Endothelial cell of hepatic sinusoid (primary cell): ENCODE measurements at regions not wholly inside any gene's neighbourhood (a gene's known extent, or its start where the extent isn't known, plus 50 kb on each side); places are given as distances from the start of the nearest gene placed in this dataset.

Experiments
- in situ Hi-C: cut with HindIII; loops from 2 replicates; pipeline ENCODE4 v1.10.0; 2017; ENCODE audit warnings: low sequenced_read_pairs

- in situ Hi-C loops: loop anchor here (5.0 to 25.0 kb wide), 2 partner anchors 54 to 1409 kb away; partner anchors contain the start of gene MEIS1
Observed at GRCh38 chr2:67846370-67847070, 216.3 kb downstream of the C1D start.

GRCh38 chr2:67848551-67849285 lies 214.1 kb downstream of the C1D start:
- in situ Hi-C loops: loop anchor here (5.0 to 25.0 kb wide), 2 partner anchors 56 to 1411 kb away; partner anchors contain the start of gene MEIS1

GRCh38 chr2:67851016-67851415 lies 211.8 kb downstream of the C1D start:
- in situ Hi-C loops: loop anchor here (5.0 kb wide), 1 partner anchor 364 kb away; no protein-coding TSS in a partner anchor

GRCh38 chr2:67851956-67852824 lies 210.6 kb downstream of the C1D start:
- in situ Hi-C loops: loop anchor here (5.0 kb wide), 1 partner anchor 365 kb away; no protein-coding TSS in a partner anchor

GRCh38 chr2:67854103-67854743 lies 208.6 kb downstream of the C1D start:
- in situ Hi-C loops: loop anchor here (5.0 kb wide), 1 partner anchor 367 kb away; no protein-coding TSS in a partner anchor

GRCh38 chr2:67854798-67855197 lies 208.0 kb downstream of the C1D start:
- in situ Hi-C loops: loop anchor here (5.0 kb wide), 1 partner anchor 367 kb away; no protein-coding TSS in a partner anchor

- in situ Hi-C loops: no loop called here
Observed at GRCh38 chr2:67856866-67857265, 205.9 kb downstream of the C1D start.

GRCh38 chr2:67857836-67858235 lies 205.0 kb downstream of the C1D start:
- in situ Hi-C loops: no loop called here

GRCh38 chr2:67858886-67859285 lies 203.9 kb downstream of the C1D start:
- in situ Hi-C loops: no loop called here

- in situ Hi-C loops: no loop called here
Observed at GRCh38 chr2:67865917-67866316, 196.9 kb downstream of the C1D start.

- in situ Hi-C loops: no loop called here
Observed at GRCh38 chr2:67867735-67868134, 195.1 kb downstream of the C1D start.

- in situ Hi-C loops: no loop called here
Observed at GRCh38 chr2:67871686-67872412, 191.0 kb downstream of the C1D start.

GRCh38 chr2:67872481-67872880 lies 190.3 kb downstream of the C1D start:
- in situ Hi-C loops: no loop called here

GRCh38 chr2:67873916-67874315 lies 188.9 kb downstream of the C1D start:
- in situ Hi-C loops: no loop called here

GRCh38 chr2:67876176-67876575 lies 186.6 kb downstream of the C1D start:
- in situ Hi-C loops: no loop called here

- in situ Hi-C loops: no loop called here
Observed at GRCh38 chr2:67877301-67877700, 185.5 kb downstream of the C1D start.

- in situ Hi-C loops: no loop called here
Observed at GRCh38 chr2:67878743-67879142, 184.1 kb downstream of the C1D start.

- in situ Hi-C loops: no loop called here
Observed at GRCh38 chr2:67879586-67880290, 183.1 kb downstream of the C1D start.

GRCh38 chr2:67880291-67880761 lies 182.5 kb downstream of the C1D start:
- in situ Hi-C loops: no loop called here
